ENCODE measurements at regions not wholly inside any gene's neighbourhood (a gene's known extent, or its start where the extent isn't known, plus 50 kb on each side); places are given as distances from the start of the nearest gene placed in this dataset.

DNA sequence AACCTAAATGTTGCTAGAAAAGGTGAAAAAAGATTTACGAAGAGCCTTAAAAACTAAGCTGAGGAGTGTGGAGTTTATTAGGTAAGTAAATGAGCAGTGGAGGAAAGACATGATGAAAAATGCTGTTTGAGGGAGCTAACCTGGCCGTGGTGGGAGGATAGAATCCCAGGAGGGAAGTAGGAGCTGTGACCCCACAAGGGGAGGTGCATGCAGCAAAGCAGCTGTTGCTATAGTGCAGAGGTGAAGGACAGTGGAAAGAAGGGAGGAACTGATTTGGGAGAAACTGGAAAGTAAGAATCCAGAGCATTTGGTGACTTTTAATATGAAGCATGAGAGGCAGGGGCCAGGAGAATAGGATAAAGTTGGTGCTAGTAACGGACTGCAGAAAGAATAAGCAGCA lies 271.7 kb upstream of the ADGRL2 start:
- Histone ChIP-seq H3K9me3 (ENCODE audit: low read length) (peaks cover 14% of the 10 kb centered on the region; the same call in 1 of the 2 replicates), H3K36me3 (ENCODE audit: insufficient read depth, low read length) (no peaks in the 10 kb centered on the region), H3K27me3 (ENCODE audit: low read length) (no peaks in the 10 kb centered on the region), H2AFZ (ENCODE audit: low read length) (no peak overlapping the region), H3K4me2 (ENCODE audit: low read depth, low read length, poor library complexity, severe bottlenecking) (no peak overlapping the region), H3K4me1 (ENCODE audit: low read length) (no peaks in the 10 kb centered on the region), H3K27ac (ENCODE audit: low read length) (no peak overlapping the region), H3K79me2 (ENCODE audit: low read length) (no peaks in the 10 kb centered on the region), H3K9ac (ENCODE audit: low read length) (no peak overlapping the region), H3K9me2 (replicated peaks; ENCODE audit: insufficient read depth, low read length) (no peaks in the 10 kb centered on the region), H3K4me3 (ENCODE audit: low read length) (no peak overlapping the region), H4K20me1 (ENCODE audit: insufficient read depth, low read depth, low read length) (no peaks in the 10 kb centered on the region)
- no peak for DNase-seq

DNA sequence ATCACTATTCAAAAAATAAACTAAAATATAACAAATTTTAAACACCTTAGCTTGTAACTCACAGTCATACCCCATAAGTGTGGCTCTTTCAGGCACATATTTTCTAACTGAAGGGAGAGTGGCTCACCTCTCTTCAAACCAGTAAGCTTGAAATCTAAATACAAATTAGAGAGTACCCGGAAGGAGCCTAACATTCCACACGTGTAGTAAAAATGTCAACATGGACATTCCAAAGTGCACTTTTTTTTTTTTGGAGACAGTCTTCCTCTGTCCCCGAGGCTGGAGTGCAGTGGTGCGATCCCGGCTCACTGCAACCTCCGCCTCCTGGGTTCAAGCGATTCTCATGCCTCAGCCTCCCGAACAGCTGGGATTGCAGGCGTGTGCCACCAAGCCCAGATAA lies 275.6 kb upstream of the ADGRL2 start:
- H4K20me1 ChIP-seq (ENCODE audit: insufficient read depth, low read depth, low read length) = no peaks in the 10 kb centered on the region
- no peaks in the 10 kb centered on the region; the same call in 1 of the 2 replicates for H3K9me2 ChIP-seq (replicated peaks; ENCODE audit: insufficient read depth, low read length)
- no peaks in the 10 kb centered on the region for H3K27me3 ChIP-seq (ENCODE audit: low read length)
- peaks cover 11% of the 10 kb centered on the region; the same call in 1 of the 2 replicates for H3K9me3 ChIP-seq (ENCODE audit: low read length)
- H3K4me2 ChIP-seq (ENCODE audit: low read depth, low read length, poor library complexity, severe bottlenecking) = no peak overlapping the region
- no peak overlapping the region for H3K4me3 ChIP-seq (ENCODE audit: low read length)
- no peaks in the 10 kb centered on the region for H3K79me2 ChIP-seq (ENCODE audit: low read length)
- H3K27ac ChIP-seq (ENCODE audit: low read length) = no peak overlapping the region
- H3K4me1 ChIP-seq (ENCODE audit: low read length) = no peaks in the 10 kb centered on the region
- no peak overlapping the region for H2AFZ ChIP-seq (ENCODE audit: low read length)
- H3K9ac ChIP-seq (ENCODE audit: low read length) = no peak overlapping the region
- DNase-seq = no peak
- H3K36me3 ChIP-seq (ENCODE audit: insufficient read depth, low read length) = no peaks in the 10 kb centered on the region

DNA sequence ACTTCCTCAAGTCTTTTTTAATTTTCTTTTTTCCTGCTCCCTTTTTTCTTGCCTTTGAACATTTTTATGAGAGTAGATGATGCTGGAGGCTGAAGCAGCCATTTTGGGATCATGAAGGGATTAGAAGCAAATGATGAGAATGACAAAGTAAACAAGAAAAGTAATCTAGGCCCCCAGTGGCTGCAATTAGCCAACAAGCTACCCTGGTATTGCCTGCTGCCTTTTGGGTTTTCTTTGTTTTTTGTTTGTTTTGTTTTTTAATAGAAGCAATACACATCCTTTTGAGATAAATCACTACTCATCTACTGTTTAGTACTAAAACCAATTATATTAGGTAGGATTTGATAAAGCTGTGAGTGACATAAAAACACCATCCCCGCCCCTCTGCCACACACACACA lies 280.7 kb upstream of the ADGRL2 start:
- Histone ChIP-seq H3K9ac (ENCODE audit: low read length) (no peak overlapping the region), H3K4me3 (ENCODE audit: low read length) (no peak overlapping the region), H3K9me3 (ENCODE audit: low read length) (peaks cover 10% of the 10 kb centered on the region; the same call in 1 of the 2 replicates), H3K79me2 (ENCODE audit: low read length) (no peaks in the 10 kb centered on the region), H3K36me3 (ENCODE audit: insufficient read depth, low read length) (no peaks in the 10 kb centered on the region), H3K27me3 (ENCODE audit: low read length) (no peaks in the 10 kb centered on the region), H2AFZ (ENCODE audit: low read length) (no peak overlapping the region), H3K4me2 (ENCODE audit: low read depth, low read length, poor library complexity, severe bottlenecking) (no peak overlapping the region), H3K9me2 (replicated peaks; ENCODE audit: insufficient read depth, low read length) (no peaks in the 10 kb centered on the region; the same call in 1 of the 2 replicates), H4K20me1 (ENCODE audit: insufficient read depth, low read depth, low read length) (no peaks in the 10 kb centered on the region), H3K4me1 (ENCODE audit: low read length) (no peaks in the 10 kb centered on the region), H3K27ac (ENCODE audit: low read length) (no peak overlapping the region)
- no peak for DNase-seq

DNA sequence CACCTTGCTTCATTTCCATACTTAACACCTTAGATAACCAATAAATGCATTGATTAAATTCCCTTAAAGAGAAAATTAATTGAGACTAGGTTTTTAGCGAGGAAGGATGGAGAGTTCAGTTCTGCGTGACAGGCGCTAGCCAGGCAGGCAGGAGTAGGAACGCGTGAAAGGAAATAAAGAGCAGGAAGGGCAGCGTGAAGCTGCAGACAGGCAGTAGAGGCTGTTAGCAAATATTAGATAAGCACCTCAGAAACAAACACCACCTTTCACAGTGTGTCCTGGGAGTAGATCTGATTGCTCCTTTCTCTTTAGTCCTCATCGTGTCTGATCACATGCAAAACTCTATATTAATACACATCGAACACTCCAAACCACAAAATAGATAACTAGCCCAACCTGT lies 282.7 kb upstream of the ADGRL2 start:
- Histone ChIP-seq H3K9me2 (replicated peaks; ENCODE audit: insufficient read depth, low read length) (no peaks in the 10 kb centered on the region; the same call in 1 of the 2 replicates), H3K9ac (ENCODE audit: low read length) (no peak overlapping the region), H4K20me1 (ENCODE audit: insufficient read depth, low read depth, low read length) (no peaks in the 10 kb centered on the region), H3K27ac (ENCODE audit: low read length) (no peak overlapping the region), H2AFZ (ENCODE audit: low read length) (no peak overlapping the region), H3K4me1 (ENCODE audit: low read length) (no peaks in the 10 kb centered on the region), H3K79me2 (ENCODE audit: low read length) (no peaks in the 10 kb centered on the region), H3K36me3 (ENCODE audit: insufficient read depth, low read length) (no peaks in the 10 kb centered on the region), H3K9me3 (ENCODE audit: low read length) (peaks cover 10% of the 10 kb centered on the region; the same call in 1 of the 2 replicates), H3K27me3 (ENCODE audit: low read length) (no peaks in the 10 kb centered on the region), H3K4me3 (ENCODE audit: low read length) (no peak overlapping the region), H3K4me2 (ENCODE audit: low read depth, low read length, poor library complexity, severe bottlenecking) (no peak overlapping the region)
- DNase-seq = no peak

DNA sequence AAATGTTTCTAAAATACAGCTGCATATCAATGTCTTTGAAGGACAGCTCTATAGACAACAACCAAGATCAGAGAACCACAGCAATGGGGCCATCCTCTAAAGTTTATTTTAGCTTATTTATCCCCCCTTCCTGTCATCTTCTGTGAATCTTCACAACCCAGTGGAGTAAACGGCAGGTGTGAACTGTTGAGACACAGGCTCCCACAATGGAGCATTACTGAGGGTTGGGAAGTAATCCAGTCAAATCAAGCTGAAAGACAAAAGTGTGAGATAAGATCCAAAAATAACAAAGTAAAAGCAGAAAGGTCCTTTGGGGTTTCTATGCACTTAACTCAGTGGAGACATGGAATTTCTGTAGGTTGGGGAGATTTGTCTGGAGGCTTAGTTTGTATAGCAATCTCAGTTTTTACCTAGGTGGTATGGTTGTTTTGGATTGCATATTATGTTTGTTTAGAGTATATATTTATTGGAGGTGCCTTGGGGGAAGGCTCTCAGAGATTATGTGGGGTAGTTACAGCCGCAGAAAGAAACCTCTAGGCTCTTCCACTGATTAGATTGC lies 286.9 kb upstream of the ADGRL2 start:
- Histone ChIP-seq H4K20me1 (ENCODE audit: insufficient read depth, low read depth, low read length) (no peaks in the 10 kb centered on the region), H3K27ac (ENCODE audit: low read length) (no peak overlapping the region), H3K9ac (ENCODE audit: low read length) (no peak overlapping the region), H2AFZ (ENCODE audit: low read length) (no peak overlapping the region), H3K27me3 (ENCODE audit: low read length) (no peaks in the 10 kb centered on the region), H3K9me2 (replicated peaks; ENCODE audit: insufficient read depth, low read length) (no peaks in the 10 kb centered on the region), H3K4me2 (ENCODE audit: low read depth, low read length, poor library complexity, severe bottlenecking) (no peak overlapping the region), H3K9me3 (ENCODE audit: low read length) (peaks cover 10% of the 10 kb centered on the region; the same call in 1 of the 2 replicates), H3K4me3 (ENCODE audit: low read length) (no peak overlapping the region), H3K4me1 (ENCODE audit: low read length) (no peaks in the 10 kb centered on the region), H3K36me3 (ENCODE audit: insufficient read depth, low read length) (no peaks in the 10 kb centered on the region), H3K79me2 (ENCODE audit: low read length) (no peaks in the 10 kb centered on the region)
- DNase-seq = no peak

DNA sequence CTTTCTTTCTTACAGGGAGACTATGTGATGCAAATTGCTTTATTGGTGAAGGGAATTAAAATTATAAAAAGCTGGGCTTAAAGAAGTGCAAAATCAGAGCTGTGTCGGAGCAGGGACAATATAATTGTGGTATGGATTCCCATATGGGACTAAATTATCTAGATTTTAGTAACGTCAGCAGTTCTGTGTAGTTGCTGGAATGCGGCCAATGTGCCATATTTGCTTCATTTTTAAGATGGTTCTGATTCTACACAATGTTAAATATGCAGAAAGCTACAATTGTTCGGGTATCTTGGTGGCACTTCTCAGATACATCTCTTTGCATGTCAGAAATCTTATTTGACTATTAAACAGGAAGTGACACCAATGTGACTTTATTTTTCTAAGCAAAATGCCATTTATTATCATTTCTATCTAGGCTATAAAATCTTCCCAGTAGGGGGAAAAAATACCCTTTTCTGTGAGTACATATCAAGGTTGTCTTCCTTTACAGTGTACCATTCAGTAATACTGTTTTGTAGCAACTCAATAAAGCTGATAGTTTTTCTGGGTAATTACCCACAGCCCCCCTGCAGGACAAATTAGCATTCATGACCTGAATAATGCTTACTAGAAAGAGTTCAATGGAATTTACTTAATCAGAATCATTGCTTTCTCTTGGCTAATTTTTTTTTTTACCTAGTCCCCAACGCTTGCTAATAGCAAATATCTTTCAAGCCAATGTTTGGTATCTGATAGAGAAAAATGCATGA lies 288.3 kb upstream of the ADGRL2 start:
- Histone ChIP-seq H3K4me3 (ENCODE audit: low read length) (no peak overlapping the region), H2AFZ (ENCODE audit: low read length) (no peak overlapping the region), H3K4me1 (ENCODE audit: low read length) (no peaks in the 10 kb centered on the region), H3K9me3 (ENCODE audit: low read length) (peaks cover 5% of the 10 kb centered on the region; the same call in 1 of the 2 replicates), H3K4me2 (ENCODE audit: low read depth, low read length, poor library complexity, severe bottlenecking) (no peak overlapping the region), H3K27me3 (ENCODE audit: low read length) (no peaks in the 10 kb centered on the region), H3K9ac (ENCODE audit: low read length) (no peak overlapping the region), H3K79me2 (ENCODE audit: low read length) (no peaks in the 10 kb centered on the region), H3K36me3 (ENCODE audit: insufficient read depth, low read length) (no peaks in the 10 kb centered on the region), H3K9me2 (replicated peaks; ENCODE audit: insufficient read depth, low read length) (no peaks in the 10 kb centered on the region), H4K20me1 (ENCODE audit: insufficient read depth, low read depth, low read length) (no peaks in the 10 kb centered on the region), H3K27ac (ENCODE audit: low read length) (no peak overlapping the region)
- no peak for DNase-seq

DNA sequence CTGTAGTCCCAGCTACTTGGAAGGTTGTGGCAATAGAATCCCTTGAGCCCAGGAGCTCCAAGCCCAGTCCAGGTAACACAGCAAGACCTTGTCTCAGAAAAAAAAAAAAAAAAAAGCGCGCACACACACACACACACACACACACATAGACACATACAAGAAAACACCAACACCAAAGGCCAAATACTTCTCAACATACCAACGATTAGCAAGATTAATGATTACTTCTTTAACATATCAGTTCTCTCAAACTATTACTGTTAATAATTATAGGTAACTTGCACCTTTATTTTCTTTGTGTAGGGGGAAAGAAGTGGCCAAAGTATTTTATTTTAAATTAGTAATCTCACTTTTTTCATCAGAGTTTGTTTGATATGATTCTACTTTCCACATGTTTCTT lies 289.5 kb upstream of the ADGRL2 start:
- no peaks in the 10 kb centered on the region for H3K9me2 ChIP-seq (replicated peaks; ENCODE audit: insufficient read depth, low read length)
- DNase-seq = no peak

DNA sequence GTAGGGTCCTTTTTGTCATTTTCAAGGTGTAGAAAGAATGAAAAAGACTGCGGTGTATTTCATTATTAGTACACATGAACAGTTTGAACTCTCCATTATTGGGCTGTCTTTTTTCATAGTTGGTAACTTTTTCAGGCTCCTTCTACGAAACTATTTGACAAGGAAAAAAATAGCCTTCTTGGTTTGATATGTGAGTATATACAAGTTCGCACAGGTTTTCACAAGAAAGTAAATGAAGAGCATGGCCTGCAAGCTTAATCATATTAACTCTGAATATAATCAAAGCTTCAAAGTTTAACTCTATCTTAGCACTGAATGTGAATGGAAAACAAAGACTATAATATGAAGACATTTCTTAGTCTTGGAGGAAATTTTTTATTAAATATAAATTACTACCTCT lies 290.0 kb upstream of the ADGRL2 start:
- Histone ChIP-seq H2AFZ (ENCODE audit: low read length) (no peak overlapping the region), H4K20me1 (ENCODE audit: insufficient read depth, low read depth, low read length) (no peaks in the 10 kb centered on the region), H3K36me3 (ENCODE audit: insufficient read depth, low read length) (no peaks in the 10 kb centered on the region), H3K9me3 (ENCODE audit: low read length) (peaks cover 3% of the 10 kb centered on the region; the same call in 1 of the 2 replicates), H3K79me2 (ENCODE audit: low read length) (no peaks in the 10 kb centered on the region), H3K4me2 (ENCODE audit: low read depth, low read length, poor library complexity, severe bottlenecking) (no peak overlapping the region), H3K9ac (ENCODE audit: low read length) (no peak overlapping the region), H3K27ac (ENCODE audit: low read length) (no peak overlapping the region), H3K27me3 (ENCODE audit: low read length) (no peaks in the 10 kb centered on the region), H3K4me1 (ENCODE audit: low read length) (no peaks in the 10 kb centered on the region), H3K4me3 (ENCODE audit: low read length) (no peak overlapping the region), H3K9me2 (replicated peaks; ENCODE audit: insufficient read depth, low read length) (no peaks in the 10 kb centered on the region)
- no peak for DNase-seq

More for the DNA sequence above, 289.5 kb upstream of the ADGRL2 start:
- Histone ChIP-seq H3K79me2 (ENCODE audit: low read length) (no peaks in the 10 kb centered on the region), H3K9ac (ENCODE audit: low read length) (no peak overlapping the region), H3K4me2 (ENCODE audit: low read depth, low read length, poor library complexity, severe bottlenecking) (no peak overlapping the region), H3K27me3 (ENCODE audit: low read length) (no peaks in the 10 kb centered on the region), H3K27ac (ENCODE audit: low read length) (no peak overlapping the region), H3K9me3 (ENCODE audit: low read length) (0 out of 2 replicates have a peak, but pooled peaks cover 3% of the 10 kb centered on the region), H2AFZ (ENCODE audit: low read length) (no peak overlapping the region), H3K36me3 (ENCODE audit: insufficient read depth, low read length) (no peaks in the 10 kb centered on the region), H3K4me1 (ENCODE audit: low read length) (no peaks in the 10 kb centered on the region), H4K20me1 (ENCODE audit: insufficient read depth, low read depth, low read length) (no peaks in the 10 kb centered on the region), H3K4me3 (ENCODE audit: low read length) (no peak overlapping the region)
